Parathyroid adenoma (tissue), 2 donors: ENCODE measurements at regions not wholly inside any gene's neighbourhood (a gene's known extent, or its start where the extent isn't known, plus 50 kb on each side); places are given as distances from the start of the nearest gene placed in this dataset.
"Not testable (repeated sequence)": the region's sequence is repeated elsewhere in the genome, so short reads cannot be mapped to it uniquely, and the experiment has no call there.

Source experiments
- H2AFZ ChIP-seq: fragments of 300-600 bp; sonication (generic); one replicate; pipeline ENCODE4 v1.7.0; 2017; ENCODE audit warnings: antibody characterized with exemption, mild to moderate bottlenecking
- H3K27ac ChIP-seq: fragments of 300-600 bp; sonication (generic); one replicate; pipeline ENCODE4 v1.7.0; 2017
- H3K27me3 ChIP-seq: fragments of 300-600 bp; sonication (generic); one replicate; pipeline ENCODE4 v1.7.0; 2017; ENCODE audit warnings: low read length; ENCODE audit not compliant: control insufficient read depth, insufficient read depth
- H3K36me3 ChIP-seq: fragments of 300-600 bp; sonication (generic); one replicate; pipeline ENCODE4 v1.7.0; 2017; ENCODE audit warnings: low read length; ENCODE audit not compliant: control insufficient read depth, insufficient read depth
- H3K4me1 ChIP-seq: fragments of 300-600 bp; sonication (generic); one replicate; pipeline ENCODE4 v1.7.0; 2017; ENCODE audit warnings: control low read depth
- H3K4me2 ChIP-seq: fragments of 300-600 bp; sonication (generic); one replicate; pipeline ENCODE4 v1.7.0; 2017; ENCODE audit warnings: low read length
- H3K4me3 ChIP-seq: fragments of 300-600 bp; sonication (generic); one replicate; pipeline ENCODE4 v1.7.0; 2017; ENCODE audit warnings: low read depth, low read length
- H3K79me2 ChIP-seq: fragments of 300-600 bp; sonication (generic); one replicate; pipeline ENCODE4 v1.7.0; 2017; ENCODE audit warnings: control low read depth
- H3K9ac ChIP-seq: fragments of 300-600 bp; sonication (generic); one replicate; pipeline ENCODE4 v1.7.0; 2017; ENCODE audit warnings: mild to moderate bottlenecking
- H3K9me3 ChIP-seq: fragments of 300-600 bp; sonication (generic); one replicate; pipeline ENCODE4 v1.7.0; 2017; ENCODE audit warnings: low read length; ENCODE audit not compliant: control insufficient read depth
- TF ChIP-seq, protein P1 (sequence below): fragments of 300-600 bp; sonication (generic); IDR thresholded peaks from one replicate; pipeline ENCODE4 v1.7.0; 2017; ENCODE audit warnings: antibody characterized with exemption, mild to moderate bottlenecking
- donor health status: primary hyperparathyroidism.

DNA sequence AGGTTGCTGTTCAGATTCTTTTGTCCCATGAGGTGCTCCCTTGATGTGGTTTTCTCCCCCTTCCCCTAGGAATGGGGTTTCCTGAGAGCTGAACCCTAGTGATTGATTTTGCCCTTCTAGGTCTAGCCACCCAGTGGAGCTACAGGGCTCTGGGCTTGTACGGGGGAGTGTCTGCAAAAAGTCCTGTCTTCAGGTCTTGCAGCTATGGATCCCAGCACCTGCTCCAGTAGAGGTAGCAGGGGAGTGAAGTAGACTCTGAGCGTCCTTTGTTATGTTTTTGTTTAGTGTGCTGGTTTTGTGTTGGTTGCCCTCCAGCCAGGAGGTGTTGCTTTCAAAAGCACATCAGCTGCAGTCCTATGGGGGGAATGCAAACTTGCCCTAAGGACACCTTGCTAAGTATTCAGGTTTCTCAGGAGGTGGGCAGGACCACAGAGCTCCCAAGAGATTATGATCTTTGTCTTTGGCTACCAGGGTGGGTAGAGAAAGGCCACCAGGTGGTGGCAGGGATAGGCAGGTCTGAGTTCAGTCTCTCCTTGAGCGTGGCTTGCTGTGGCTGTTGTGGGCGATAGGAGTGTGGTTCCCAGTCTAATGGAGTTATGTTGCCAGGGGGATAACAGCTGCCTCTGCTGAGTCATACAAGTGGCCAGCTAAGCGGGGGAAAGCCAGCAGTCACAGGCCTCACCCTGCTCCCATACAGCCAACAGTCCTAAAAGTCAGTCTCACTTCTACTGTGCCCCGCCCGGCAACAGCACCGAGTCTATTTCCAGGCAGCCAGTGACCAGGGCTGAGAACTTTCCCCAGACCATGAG, 92.4 kb upstream of the JCAD start:
- Histone ChIP-seq H3K27ac (no peak overlapping the region), H3K27me3 (no peaks in the 10 kb centered on the region), H3K4me2 (no peak overlapping the region), H3K4me3 (no peak overlapping the region), H3K9me3 (no peaks in the 10 kb centered on the region), H3K9ac (no peak overlapping the region), H3K4me1 (no peaks in the 10 kb centered on the region), H3K36me3 (no peaks in the 10 kb centered on the region), H2AFZ (no peak overlapping the region), H3K79me2 (no peaks in the 10 kb centered on the region)
- TF ChIP-seq, protein P1, sequence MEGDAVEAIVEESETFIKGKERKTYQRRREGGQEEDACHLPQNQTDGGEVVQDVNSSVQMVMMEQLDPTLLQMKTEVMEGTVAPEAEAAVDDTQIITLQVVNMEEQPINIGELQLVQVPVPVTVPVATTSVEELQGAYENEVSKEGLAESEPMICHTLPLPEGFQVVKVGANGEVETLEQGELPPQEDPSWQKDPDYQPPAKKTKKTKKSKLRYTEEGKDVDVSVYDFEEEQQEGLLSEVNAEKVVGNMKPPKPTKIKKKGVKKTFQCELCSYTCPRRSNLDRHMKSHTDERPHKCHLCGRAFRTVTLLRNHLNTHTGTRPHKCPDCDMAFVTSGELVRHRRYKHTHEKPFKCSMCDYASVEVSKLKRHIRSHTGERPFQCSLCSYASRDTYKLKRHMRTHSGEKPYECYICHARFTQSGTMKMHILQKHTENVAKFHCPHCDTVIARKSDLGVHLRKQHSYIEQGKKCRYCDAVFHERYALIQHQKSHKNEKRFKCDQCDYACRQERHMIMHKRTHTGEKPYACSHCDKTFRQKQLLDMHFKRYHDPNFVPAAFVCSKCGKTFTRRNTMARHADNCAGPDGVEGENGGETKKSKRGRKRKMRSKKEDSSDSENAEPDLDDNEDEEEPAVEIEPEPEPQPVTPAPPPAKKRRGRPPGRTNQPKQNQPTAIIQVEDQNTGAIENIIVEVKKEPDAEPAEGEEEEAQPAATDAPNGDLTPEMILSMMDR: no peak

DNA sequence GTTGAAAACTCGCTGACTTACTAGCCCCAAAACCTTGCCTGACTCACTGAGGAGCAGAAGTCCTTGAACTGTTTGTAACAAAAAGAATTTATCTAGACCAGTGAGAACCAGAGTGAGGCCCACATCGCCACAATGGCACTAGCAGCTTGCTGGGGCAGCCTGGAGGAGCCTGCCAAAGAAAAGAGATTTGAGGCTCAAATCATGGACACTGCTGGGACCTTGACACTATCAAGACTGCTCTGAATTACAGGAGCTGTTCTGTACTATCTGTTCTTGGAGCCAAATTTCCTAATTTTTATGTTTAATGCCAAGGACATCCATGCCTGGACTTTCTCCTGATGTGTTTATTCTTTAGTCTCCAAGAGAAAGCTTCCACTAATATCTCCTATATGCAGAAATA, 82.0 kb upstream of the JCAD start:
- Histone ChIP-seq H3K9ac (no peak overlapping the region), H3K9me3 (no peaks in the 10 kb centered on the region), H3K27me3 (no peaks in the 10 kb centered on the region), H3K4me3 (no peak overlapping the region), H3K4me1 (no peaks in the 10 kb centered on the region), H2AFZ (no peak overlapping the region), H3K4me2 (no peak overlapping the region), H3K36me3 (no peaks in the 10 kb centered on the region), H3K27ac (no peak overlapping the region), H3K79me2 (no peaks in the 10 kb centered on the region)
- TF ChIP-seq, protein P1: no peak

DNA sequence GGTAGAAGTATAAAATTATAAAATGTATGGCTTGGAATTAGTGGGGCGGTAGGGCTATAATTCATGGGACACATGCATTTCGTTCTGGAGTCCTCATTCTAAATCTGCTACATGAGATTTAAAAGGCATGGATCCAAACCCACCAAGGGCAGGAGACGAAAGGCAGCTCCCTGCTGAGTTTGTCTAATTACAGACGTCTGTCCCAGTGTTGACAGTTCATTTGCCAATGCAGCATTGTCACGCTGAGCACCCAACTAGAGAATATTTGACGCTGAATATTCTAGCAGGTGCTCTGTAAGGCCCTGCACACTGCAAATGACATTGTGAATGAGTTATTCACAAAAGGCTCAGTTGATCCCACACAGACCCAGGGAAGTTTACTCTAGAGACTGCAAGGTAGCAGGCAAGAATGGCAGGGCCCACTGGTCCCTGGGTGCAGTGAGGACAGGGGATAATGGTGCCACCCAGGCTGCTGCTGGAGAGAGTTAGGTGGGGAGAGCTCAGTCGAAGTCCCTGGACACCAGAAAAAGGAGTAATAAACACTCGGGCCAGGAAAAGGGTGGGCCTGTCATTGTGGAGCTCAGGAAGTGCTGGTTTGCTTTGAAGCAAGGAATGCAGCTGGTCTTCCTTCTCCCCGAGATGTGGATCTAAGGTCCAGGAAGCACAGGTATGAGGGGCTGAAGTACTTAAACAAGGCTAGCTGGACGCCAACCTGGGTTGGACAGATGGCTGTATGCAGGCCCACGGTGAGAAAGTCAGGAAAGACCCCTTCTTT, 75.0 kb upstream of the JCAD start:
- Histone ChIP-seq H3K36me3 (no peaks in the 10 kb centered on the region), H3K27me3 (no peaks in the 10 kb centered on the region), H2AFZ (no peak overlapping the region), H3K27ac (no peak overlapping the region), H3K9ac (no peak overlapping the region), H3K4me2 (no peak overlapping the region), H3K9me3 (no peaks in the 10 kb centered on the region), H3K79me2 (no peaks in the 10 kb centered on the region), H3K4me3 (no peak overlapping the region), H3K4me1 (no peaks in the 10 kb centered on the region)
- TF ChIP-seq, protein P1: no peak

DNA sequence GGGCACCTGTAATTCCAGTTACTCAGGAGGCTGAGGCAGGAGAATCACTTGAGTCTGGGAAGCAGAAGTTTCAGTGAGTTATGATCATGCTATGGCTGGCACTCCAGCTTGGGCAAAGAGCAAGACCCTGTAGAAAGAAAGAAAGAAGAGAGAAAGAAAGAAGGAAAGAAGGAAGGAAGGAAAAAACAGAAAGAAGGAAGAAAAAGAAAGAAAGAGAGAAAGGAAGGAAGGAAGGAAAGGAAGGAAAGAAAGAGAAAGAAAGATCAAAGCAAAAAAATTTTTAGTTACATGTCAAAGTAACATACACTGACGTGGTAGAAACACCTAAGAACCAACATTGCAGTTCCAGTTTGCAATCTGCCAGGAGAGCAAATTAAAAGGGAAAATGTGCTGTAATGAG, 73.8 kb upstream of the JCAD start:
- TF ChIP-seq, protein P1: no peak
- H3K27me3 ChIP-seq: no peaks in the 10 kb centered on the region
- H3K9ac ChIP-seq: no peak overlapping the region
- H3K4me1 ChIP-seq: no peaks in the 10 kb centered on the region
- H3K27ac ChIP-seq: no peak overlapping the region
- no peaks in the 10 kb centered on the region for H3K36me3 ChIP-seq
- H3K4me2 ChIP-seq: no peak overlapping the region
- H3K9me3 ChIP-seq: no peaks in the 10 kb centered on the region
- H2AFZ ChIP-seq: no peak overlapping the region
- H3K79me2 ChIP-seq: no peaks in the 10 kb centered on the region
- H3K4me3 ChIP-seq: no peak overlapping the region

DNA sequence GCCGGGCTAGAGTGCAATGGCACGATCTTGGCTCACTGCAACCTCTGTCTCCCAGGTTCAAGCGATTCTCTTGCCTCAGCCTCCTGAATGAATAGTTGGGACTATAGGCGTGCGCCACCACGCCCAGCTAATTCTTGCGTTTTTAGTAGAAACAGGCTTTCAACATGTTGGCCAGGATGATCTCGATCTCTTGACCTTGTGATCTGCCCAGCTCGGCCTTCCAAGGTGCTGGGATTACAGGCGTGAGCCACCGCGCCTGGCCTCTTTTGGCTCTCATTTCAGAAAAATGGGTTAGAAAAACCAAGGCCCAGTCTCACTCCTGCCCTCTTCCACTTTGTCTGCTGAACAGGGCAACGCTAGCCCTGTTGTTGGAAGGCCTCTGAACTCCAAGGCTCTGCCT, 72.0 kb upstream of the JCAD start:
- H3K27me3 ChIP-seq, H3K36me3 ChIP-seq, H3K4me2 ChIP-seq, H3K27ac ChIP-seq, H2AFZ ChIP-seq, H3K9me3 ChIP-seq, H3K79me2 ChIP-seq, H3K4me1 ChIP-seq, H3K4me3 ChIP-seq, H3K9ac ChIP-seq: not testable (repeated sequence)

DNA sequence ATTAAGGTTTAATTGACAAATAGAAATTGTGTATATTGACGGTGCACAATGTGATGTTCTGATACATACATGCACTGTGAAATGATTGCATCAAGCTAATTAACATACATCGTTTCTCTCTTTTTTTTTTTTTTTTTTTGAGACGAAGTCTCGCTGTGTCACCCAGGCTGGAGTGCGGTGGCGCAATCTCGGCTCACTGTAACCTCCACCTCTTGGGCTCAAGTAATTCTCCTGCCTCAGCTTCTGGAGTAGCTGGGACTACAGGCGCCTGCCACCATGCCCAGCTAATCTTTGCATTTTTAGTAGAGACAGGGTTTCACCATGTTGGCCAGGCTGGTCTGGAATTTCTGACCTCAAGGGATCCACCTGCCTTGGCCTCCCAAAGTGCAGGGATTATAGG, 69.9 kb upstream of the JCAD start:
- not testable (repeated sequence) for H3K4me1 ChIP-seq, H3K36me3 ChIP-seq, H3K27me3 ChIP-seq, H3K9ac ChIP-seq, H2AFZ ChIP-seq, H3K4me2 ChIP-seq, H3K9me3 ChIP-seq, H3K79me2 ChIP-seq, H3K4me3 ChIP-seq, H3K27ac ChIP-seq
